ENCODE measurements at regions not wholly inside any gene's neighbourhood (a gene's known extent, or its start where the extent isn't known, plus 50 kb on each side); places are given as distances from the start of the nearest gene placed in this dataset.

- TF ChIP-seq POLR2AphosphoS5 (IDR thresholded peaks at IDR 0.05; ENCODE audit: low read depth) (no peak), CTCF (IDR thresholded peaks at IDR 0.05; ENCODE audit: insufficient read depth, low read length) (no peak), GABPA (IDR thresholded peaks at IDR 0.05; ENCODE audit: low read depth) (no peak)
These were observed 52.9 kb upstream of the RNF144B start for GRCh38 chr6:18334251-18334650.
